ENCODE measurements at regions not wholly inside any gene's neighbourhood (a gene's known extent, or its start where the extent isn't known, plus 50 kb on each side); places are given as distances from the start of the nearest gene placed in this dataset.

DNA sequence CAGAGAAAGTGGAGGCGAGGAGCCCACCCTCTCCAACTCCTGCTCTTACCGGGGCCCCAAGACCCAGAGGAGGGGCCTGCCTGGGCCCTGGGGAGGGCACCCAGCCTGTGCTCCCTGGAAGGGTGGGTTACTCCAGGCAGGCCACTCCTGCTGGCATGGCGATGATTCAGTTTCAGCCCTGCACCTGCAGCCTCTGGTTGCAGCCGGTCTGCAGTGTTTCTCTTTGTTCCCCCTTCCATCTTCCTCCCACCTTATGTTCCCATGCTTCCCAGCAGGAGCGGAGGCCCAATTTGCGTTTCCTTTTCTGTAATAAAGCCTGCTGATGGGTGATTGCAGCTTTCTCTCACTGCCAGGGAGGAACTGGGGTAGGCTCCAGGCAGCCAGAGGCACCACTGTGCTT is 53.2 kb upstream of the FAM20C start:
- TF ChIP-seq, protein P1, sequence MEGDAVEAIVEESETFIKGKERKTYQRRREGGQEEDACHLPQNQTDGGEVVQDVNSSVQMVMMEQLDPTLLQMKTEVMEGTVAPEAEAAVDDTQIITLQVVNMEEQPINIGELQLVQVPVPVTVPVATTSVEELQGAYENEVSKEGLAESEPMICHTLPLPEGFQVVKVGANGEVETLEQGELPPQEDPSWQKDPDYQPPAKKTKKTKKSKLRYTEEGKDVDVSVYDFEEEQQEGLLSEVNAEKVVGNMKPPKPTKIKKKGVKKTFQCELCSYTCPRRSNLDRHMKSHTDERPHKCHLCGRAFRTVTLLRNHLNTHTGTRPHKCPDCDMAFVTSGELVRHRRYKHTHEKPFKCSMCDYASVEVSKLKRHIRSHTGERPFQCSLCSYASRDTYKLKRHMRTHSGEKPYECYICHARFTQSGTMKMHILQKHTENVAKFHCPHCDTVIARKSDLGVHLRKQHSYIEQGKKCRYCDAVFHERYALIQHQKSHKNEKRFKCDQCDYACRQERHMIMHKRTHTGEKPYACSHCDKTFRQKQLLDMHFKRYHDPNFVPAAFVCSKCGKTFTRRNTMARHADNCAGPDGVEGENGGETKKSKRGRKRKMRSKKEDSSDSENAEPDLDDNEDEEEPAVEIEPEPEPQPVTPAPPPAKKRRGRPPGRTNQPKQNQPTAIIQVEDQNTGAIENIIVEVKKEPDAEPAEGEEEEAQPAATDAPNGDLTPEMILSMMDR (IDR thresholded peaks at IDR 0.05; ENCODE audit: borderline replicate concordance, extremely low read depth, low read length, poor library complexity, severe bottlenecking), result no peak
- no peak for TF ChIP-seq EZH2 (IDR thresholded peaks at IDR 0.05; ENCODE audit: borderline replicate concordance, low read depth, low read length, severe bottlenecking)
